ENCODE measurements at regions not wholly inside any gene's neighbourhood (a gene's known extent, or its start where the extent isn't known, plus 50 kb on each side); places are given as distances from the start of the nearest gene placed in this dataset.

- DNase-seq (ENCODE audit: low read depth in 1 of 2, low spot score in 1 of 2) (no peak), ATAC-seq (no peak), FAIRE-seq (no peak)
- Histone ChIP-seq H3K4me1 (no peaks in the 10 kb centered on the region), H3K27ac (no peak overlapping the region), H3K9me3 (peaks cover 54% of the 10 kb centered on the region), H3K4me2 (no peak overlapping the region), H3K4me3 (no peak overlapping the region)
- no peak for TF ChIP-seq POLR2AphosphoS2 (conservative IDR thresholded peaks at IDR 0.05; ENCODE audit: low read length)
- TF ChIP-seq EP300 (IDR thresholded peaks at IDR 0.05): no peak
- WGBS (ENCODE audit: missing lambda C conversion rate): 4% methylated on average over 2 of the region's 2 CpGs
- ChIA-PET CTCF (no interaction called here), POLR2A (no interaction called here)
These were observed 50.2 kb upstream of the ZNF835 start for GRCh38 chr19:56721714-56722113.
